ENCODE measurements at regions not wholly inside any gene's neighbourhood (a gene's known extent, or its start where the extent isn't known, plus 50 kb on each side); places are given as distances from the start of the nearest gene placed in this dataset.

DNA sequence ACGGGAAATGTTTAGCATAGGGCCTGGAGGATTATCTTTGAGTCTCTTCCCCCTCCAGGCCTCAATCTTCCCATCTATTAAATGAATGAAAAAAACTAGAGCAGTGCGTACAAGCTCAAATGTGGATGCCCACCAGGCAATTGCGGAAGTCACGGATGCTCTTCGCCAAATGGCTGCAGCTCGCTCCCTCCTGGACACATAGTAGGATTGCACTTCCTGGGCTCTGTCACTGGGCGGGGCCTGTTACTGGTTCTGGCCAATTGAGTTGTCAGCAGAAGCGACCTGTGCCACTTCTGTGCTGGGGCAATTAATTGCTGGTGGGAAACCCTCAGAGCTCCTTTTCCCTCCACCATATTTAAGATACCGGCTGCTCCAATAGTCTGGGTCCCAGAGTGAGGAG is 168.2 kb upstream of the IRX6 start:
- peak; percentile 55 for DNase-seq
- H3K9ac ChIP-seq (ENCODE audit: extremely low read depth, low read length, poor library complexity, severe bottlenecking), result no peak overlapping the region

DNA sequence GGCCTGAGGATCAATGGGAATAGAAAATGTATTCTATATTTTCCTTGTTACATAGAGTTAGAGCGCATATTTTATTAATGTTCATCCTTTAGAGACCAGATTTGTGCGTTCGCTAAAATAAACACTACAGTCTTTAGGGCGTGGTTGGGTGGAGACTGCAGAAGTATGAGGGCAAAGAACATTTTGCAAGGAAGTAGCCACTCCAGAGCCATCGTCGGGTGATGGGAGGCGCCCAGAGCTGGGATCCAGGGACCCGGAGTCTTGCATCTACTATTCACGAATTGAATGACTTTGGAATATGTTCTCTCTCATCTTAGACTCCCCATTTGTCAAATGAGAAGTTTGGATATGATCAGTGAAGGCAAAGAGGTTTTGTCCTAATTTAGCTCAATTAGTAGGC is 154.2 kb upstream of the IRX6 start:
- H3K4me1 ChIP-seq (ENCODE audit: control insufficient read depth, insufficient read depth, low read length), result no peaks in the 10 kb centered on the region

More for the DNA sequence above, 168.2 kb upstream of the IRX6 start:
- Histone ChIP-seq H3K36me3 (ENCODE audit: control insufficient read depth, insufficient read depth, low read length) (no peaks in the 10 kb centered on the region), H3K9me3 (ENCODE audit: control insufficient read depth, low read length) (no peaks in the 10 kb centered on the region), H3K27me3 (ENCODE audit: control insufficient read depth, insufficient read depth, low read length, poor library complexity, severe bottlenecking) (no peaks in the 10 kb centered on the region), H3K27ac (ENCODE audit: low read depth, low read length) (no peak overlapping the region), H3K4me3 (ENCODE audit: low read length) (no peak overlapping the region), H3K4me1 (ENCODE audit: control insufficient read depth, insufficient read depth, low read length) (no peaks in the 10 kb centered on the region)
- WGBS, 2 experiments (ENCODE audit: insufficient coverage in 1 of 2, insufficient read length in 1 of 2), result 85 to 88% methylated on average over 7 to 9 of the region's 9 CpGs
- Mint-ChIP-seq H3K4me1 (no peaks in the 10 kb centered on the region), H3K9me3 (no peaks in the 10 kb centered on the region), H3K36me3 (ENCODE audit: low read depth) (no peaks in the 10 kb centered on the region), H3K27ac (no peak overlapping the region), H3K27me3 (ENCODE audit: insufficient read depth) (peaks cover 4% of the 10 kb centered on the region), H3K4me3 (no peak overlapping the region)
- TF ChIP-seq, protein P1, sequence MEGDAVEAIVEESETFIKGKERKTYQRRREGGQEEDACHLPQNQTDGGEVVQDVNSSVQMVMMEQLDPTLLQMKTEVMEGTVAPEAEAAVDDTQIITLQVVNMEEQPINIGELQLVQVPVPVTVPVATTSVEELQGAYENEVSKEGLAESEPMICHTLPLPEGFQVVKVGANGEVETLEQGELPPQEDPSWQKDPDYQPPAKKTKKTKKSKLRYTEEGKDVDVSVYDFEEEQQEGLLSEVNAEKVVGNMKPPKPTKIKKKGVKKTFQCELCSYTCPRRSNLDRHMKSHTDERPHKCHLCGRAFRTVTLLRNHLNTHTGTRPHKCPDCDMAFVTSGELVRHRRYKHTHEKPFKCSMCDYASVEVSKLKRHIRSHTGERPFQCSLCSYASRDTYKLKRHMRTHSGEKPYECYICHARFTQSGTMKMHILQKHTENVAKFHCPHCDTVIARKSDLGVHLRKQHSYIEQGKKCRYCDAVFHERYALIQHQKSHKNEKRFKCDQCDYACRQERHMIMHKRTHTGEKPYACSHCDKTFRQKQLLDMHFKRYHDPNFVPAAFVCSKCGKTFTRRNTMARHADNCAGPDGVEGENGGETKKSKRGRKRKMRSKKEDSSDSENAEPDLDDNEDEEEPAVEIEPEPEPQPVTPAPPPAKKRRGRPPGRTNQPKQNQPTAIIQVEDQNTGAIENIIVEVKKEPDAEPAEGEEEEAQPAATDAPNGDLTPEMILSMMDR (conservative IDR thresholded peaks at IDR 0.05), result peak; percentile 40

DNA sequence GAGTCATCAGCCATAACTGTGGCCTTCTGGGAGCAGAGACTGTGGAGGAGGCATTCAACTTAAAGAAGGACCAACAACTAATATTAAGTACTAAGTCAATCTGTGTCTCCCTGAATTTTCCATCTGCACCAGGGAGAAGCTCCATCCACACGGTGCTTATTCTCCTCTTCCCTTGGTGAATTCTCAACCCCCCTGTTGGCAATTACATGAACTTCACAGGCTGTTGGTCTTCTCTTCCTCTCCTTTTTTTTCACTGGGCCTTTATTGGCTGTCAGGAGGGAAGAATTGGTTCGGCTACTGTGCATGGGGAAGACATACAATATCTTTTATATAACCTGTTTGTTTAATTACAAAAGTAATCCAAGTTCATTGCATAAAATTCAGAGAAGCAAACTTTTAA is 152.8 kb upstream of the IRX6 start:
- Mint-ChIP-seq H3K4me1 (peaks cover 19% of the 10 kb centered on the region), H3K27me3 (ENCODE audit: insufficient read depth) (peaks cover 25% of the 10 kb centered on the region), H3K4me3 (no peak overlapping the region), H3K9me3 (no peaks in the 10 kb centered on the region), H3K36me3 (ENCODE audit: low read depth) (no peaks in the 10 kb centered on the region), H3K27ac (no peak overlapping the region)
- peaks cover 24% of the 10 kb centered on the region for H3K27me3 ChIP-seq (ENCODE audit: control insufficient read depth, insufficient read depth, low read length, poor library complexity, severe bottlenecking)
- H3K27ac ChIP-seq (ENCODE audit: low read depth, low read length), result no peak overlapping the region
- DNase-seq, result no peak
- no peaks in the 10 kb centered on the region for H3K9me3 ChIP-seq (ENCODE audit: control insufficient read depth, low read length)
- no peaks in the 10 kb centered on the region for H3K4me1 ChIP-seq (ENCODE audit: control insufficient read depth, insufficient read depth, low read length)
- H3K36me3 ChIP-seq (ENCODE audit: control insufficient read depth, insufficient read depth, low read length), result no peaks in the 10 kb centered on the region
- H3K9ac ChIP-seq (ENCODE audit: extremely low read depth, low read length, poor library complexity, severe bottlenecking), result no peak overlapping the region
- TF ChIP-seq, protein P1 (conservative IDR thresholded peaks at IDR 0.05), result peak; percentile 67
- 80% methylated on average over 1 of the region's 2 CpGs; no CpG with 5 or more reads in 1 of the 2 experiments for WGBS, 2 experiments (ENCODE audit: insufficient coverage in 1 of 2, insufficient read length in 1 of 2)
- no peak overlapping the region for H3K4me3 ChIP-seq (ENCODE audit: low read length)

More for the DNA sequence above, 154.2 kb upstream of the IRX6 start:
- peaks cover 19% of the 10 kb centered on the region for H3K4me1 Mint-ChIP-seq
- TF ChIP-seq, protein P1 (conservative IDR thresholded peaks at IDR 0.05), result no peak
- DNase-seq, result no peak
- 96 to 98% methylated on average over 8 to 9 of the region's 9 CpGs for WGBS, 2 experiments (ENCODE audit: insufficient coverage in 1 of 2, insufficient read length in 1 of 2)
- no peaks in the 10 kb centered on the region for H3K9me3 ChIP-seq (ENCODE audit: control insufficient read depth, low read length)
- peaks cover 38% of the 10 kb centered on the region for H3K27me3 ChIP-seq (ENCODE audit: control insufficient read depth, insufficient read depth, low read length, poor library complexity, severe bottlenecking)
- no peaks in the 10 kb centered on the region for H3K9me3 Mint-ChIP-seq
- H3K4me3 ChIP-seq (ENCODE audit: low read length), result no peak overlapping the region
- H3K27me3 Mint-ChIP-seq (ENCODE audit: insufficient read depth), result peaks cover 38% of the 10 kb centered on the region
- H3K27ac Mint-ChIP-seq, result no peak overlapping the region
- no peak overlapping the region for H3K4me3 Mint-ChIP-seq
- H3K36me3 Mint-ChIP-seq (ENCODE audit: low read depth), result no peaks in the 10 kb centered on the region
- H3K27ac ChIP-seq (ENCODE audit: low read depth, low read length), result no peak overlapping the region
- H3K36me3 ChIP-seq (ENCODE audit: control insufficient read depth, insufficient read depth, low read length), result no peaks in the 10 kb centered on the region
- no peak overlapping the region for H3K9ac ChIP-seq (ENCODE audit: extremely low read depth, low read length, poor library complexity, severe bottlenecking)
